BLaER1 (cell line): ENCODE measurements at regions not wholly inside any gene's neighbourhood (a gene's known extent, or its start where the extent isn't known, plus 50 kb on each side); places are given as distances from the start of the nearest gene placed in this dataset.

Source experiments
- H3K27ac ChIP-seq: shearing (Covaris generic); formaldehyde crosslinking; 2 replicates; pipeline ENCODE4 v1.8.1; 2022
- H3K27me3 ChIP-seq: shearing (Covaris generic); formaldehyde crosslinking; 2 replicates; pipeline ENCODE4 v1.8.1; 2022
- H3K36me3 ChIP-seq: shearing (Covaris generic); formaldehyde crosslinking; 2 replicates; pipeline ENCODE4 v1.8.1; 2022
- H3K4me1 ChIP-seq: shearing (Covaris generic); formaldehyde crosslinking; 2 replicates; pipeline ENCODE4 v1.8.1; 2022
- H3K4me2 ChIP-seq: shearing (Covaris generic); formaldehyde crosslinking; 2 replicates; pipeline ENCODE4 v1.8.1; 2022
- H3K4me3 ChIP-seq: shearing (Covaris generic); formaldehyde crosslinking; 2 replicates; pipeline ENCODE4 v1.8.1; 2022
- H3K9ac ChIP-seq: shearing (Covaris generic); formaldehyde crosslinking; 2 replicates; pipeline ENCODE4 v1.8.1; 2022
- H3K9me3 ChIP-seq: shearing (Covaris generic); formaldehyde crosslinking; 2 replicates; pipeline ENCODE4 v1.8.1; 2022
- H4K20me1 ChIP-seq: shearing (Covaris generic); formaldehyde crosslinking; 2 replicates; pipeline ENCODE4 v1.8.1; 2022
- Cebpa-rat ChIP-seq: shearing (Covaris generic); IDR thresholded peaks from 2 replicates; pipeline ENCODE4 v1.8.1; 2022

DNA sequence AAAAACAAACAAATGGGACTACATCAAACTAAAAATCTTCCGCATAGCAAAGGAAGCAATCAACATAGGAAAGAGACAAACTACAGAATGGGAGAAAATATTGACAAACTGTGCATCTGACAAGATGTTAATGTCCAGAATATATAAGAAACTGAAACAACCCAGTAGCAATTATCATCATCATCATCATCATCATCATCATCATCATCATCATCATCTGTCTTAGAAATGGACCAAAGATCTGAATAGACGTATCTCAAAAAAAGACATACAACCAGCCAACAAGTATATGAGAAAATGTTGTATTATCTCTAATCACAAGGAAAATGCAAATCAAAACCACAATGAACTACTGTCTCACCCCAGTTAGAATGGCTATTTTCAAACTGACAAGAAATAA is 173.9 kb downstream of the PRR20E start:
- TF ChIP-seq Cebpa-rat, result no peak
- Histone ChIP-seq H3K4me1 (no peaks in the 10 kb centered on the region), H3K27me3 (no peaks in the 10 kb centered on the region), H4K20me1 (no peaks in the 10 kb centered on the region), H3K36me3 (no peaks in the 10 kb centered on the region), H3K27ac (no peak overlapping the region), H3K9ac (no peak overlapping the region), H3K4me3 (no peak overlapping the region), H3K4me2 (no peak overlapping the region), H3K9me3 (no peaks in the 10 kb centered on the region)

- H3K4me3 ChIP-seq, result no peak overlapping the region
Measured at GRCh38 chr13:57345526-57345925, 178.5 kb downstream of the PRR20E start.

GRCh38 chr13:57346786-57347185 is 179.8 kb downstream of the PRR20E start:
- Histone ChIP-seq H3K27ac (no peak overlapping the region), H3K4me1 (no peaks in the 10 kb centered on the region), H4K20me1 (no peaks in the 10 kb centered on the region), H3K36me3 (no peaks in the 10 kb centered on the region), H3K9ac (no peak overlapping the region), H3K27me3 (no peaks in the 10 kb centered on the region), H3K4me3 (no peak overlapping the region), H3K9me3 (no peaks in the 10 kb centered on the region), H3K4me2 (no peak overlapping the region)
- no peak for TF ChIP-seq Cebpa-rat

More at GRCh38 chr13:57345526-57345925, 178.5 kb downstream of the PRR20E start:
- no peaks in the 10 kb centered on the region for H3K4me1 ChIP-seq
- H3K36me3 ChIP-seq, result no peaks in the 10 kb centered on the region
- H3K27ac ChIP-seq, result no peak overlapping the region
- H4K20me1 ChIP-seq, result no peaks in the 10 kb centered on the region
- H3K9ac ChIP-seq, result no peak overlapping the region
- H3K4me2 ChIP-seq, result no peak overlapping the region
- no peaks in the 10 kb centered on the region for H3K27me3 ChIP-seq
- TF ChIP-seq Cebpa-rat, result no peak
- H3K9me3 ChIP-seq, result no peaks in the 10 kb centered on the region

- Histone ChIP-seq H3K4me3 (no peak overlapping the region), H3K4me2 (no peak overlapping the region), H3K36me3 (no peaks in the 10 kb centered on the region), H3K9me3 (no peaks in the 10 kb centered on the region), H3K4me1 (no peaks in the 10 kb centered on the region), H4K20me1 (no peaks in the 10 kb centered on the region), H3K27ac (no peak overlapping the region), H3K27me3 (no peaks in the 10 kb centered on the region), H3K9ac (no peak overlapping the region)
- TF ChIP-seq Cebpa-rat, result no peak
Measured at GRCh38 chr13:57352114-57352513, 185.1 kb downstream of the PRR20E start.

DNA sequence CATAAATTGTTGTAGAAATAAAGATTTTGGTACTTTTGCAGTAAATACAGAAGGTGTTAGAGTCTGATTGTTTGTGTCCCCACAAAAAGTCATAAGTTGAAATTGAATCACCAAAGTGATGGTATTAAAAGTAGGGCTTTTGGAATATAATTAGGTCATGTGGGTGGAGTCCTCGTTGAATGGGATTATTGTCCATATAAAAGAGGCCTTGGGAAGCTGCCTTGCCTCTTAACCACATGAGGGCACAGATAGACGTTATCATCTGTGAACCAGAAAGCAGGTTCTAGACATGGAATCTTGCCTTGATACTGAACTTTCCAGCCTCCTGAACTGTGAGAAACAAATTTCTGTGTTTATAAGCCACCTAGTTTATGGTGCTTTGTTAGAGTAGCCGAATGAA is 186.8 kb downstream of the PRR20E start:
- no peak overlapping the region for H3K4me2 ChIP-seq
- H3K27me3 ChIP-seq, result no peaks in the 10 kb centered on the region
- H3K4me1 ChIP-seq, result no peaks in the 10 kb centered on the region
- H3K27ac ChIP-seq, result no peak overlapping the region
- TF ChIP-seq Cebpa-rat, result no peak
- no peaks in the 10 kb centered on the region for H4K20me1 ChIP-seq
- no peaks in the 10 kb centered on the region for H3K9me3 ChIP-seq
- H3K9ac ChIP-seq, result no peak overlapping the region
- no peaks in the 10 kb centered on the region for H3K36me3 ChIP-seq
- no peak overlapping the region for H3K4me3 ChIP-seq

GRCh38 chr13:57375876-57376275 is 208.9 kb downstream of the PRR20E start:
- Histone ChIP-seq H4K20me1 (no peaks in the 10 kb centered on the region), H3K4me2 (no peak overlapping the region), H3K4me1 (no peaks in the 10 kb centered on the region), H3K9me3 (no peaks in the 10 kb centered on the region), H3K36me3 (no peaks in the 10 kb centered on the region), H3K4me3 (no peak overlapping the region), H3K9ac (no peak overlapping the region), H3K27me3 (no peaks in the 10 kb centered on the region), H3K27ac (no peak overlapping the region)
- TF ChIP-seq Cebpa-rat, result no peak

- H3K36me3 ChIP-seq, result no peaks in the 10 kb centered on the region
- TF ChIP-seq Cebpa-rat, result no peak
- no peaks in the 10 kb centered on the region for H3K9me3 ChIP-seq
- peak overlapping the region; percentile 39 for H3K4me2 ChIP-seq
- H3K4me3 ChIP-seq, result no peak overlapping the region
- peaks cover 21% of the 10 kb centered on the region for H3K4me1 ChIP-seq
- H3K9ac ChIP-seq, result no peak overlapping the region
- H3K27ac ChIP-seq, result no peak overlapping the region
- no peaks in the 10 kb centered on the region for H4K20me1 ChIP-seq
- H3K27me3 ChIP-seq, result no peaks in the 10 kb centered on the region
Measured at GRCh38 chr13:57408312-57408711, 223.2 kb upstream of the PCDH17 start.

DNA sequence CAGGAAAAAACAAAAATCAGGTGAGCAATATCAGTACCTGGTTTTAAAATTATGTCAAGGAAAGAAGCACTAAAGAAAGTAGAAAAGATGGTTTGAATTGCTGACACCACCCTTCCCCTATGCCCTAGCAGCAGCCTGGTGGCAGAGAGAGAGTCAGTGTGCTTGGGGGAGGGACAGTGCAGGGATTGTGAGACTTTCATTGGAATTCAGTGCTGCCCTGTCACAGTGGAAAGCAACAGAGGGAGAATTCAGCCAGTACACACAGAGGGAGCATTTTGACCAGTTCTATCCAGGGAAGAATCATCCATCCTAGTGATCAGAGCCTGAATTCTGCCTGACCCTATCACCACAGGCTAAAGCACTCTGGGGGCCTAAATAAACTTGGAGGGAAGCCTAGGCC is 222.4 kb upstream of the PCDH17 start:
- H3K4me3 ChIP-seq, result no peak overlapping the region
- H3K9ac ChIP-seq, result no peak overlapping the region
- peaks cover 21% of the 10 kb centered on the region for H3K4me1 ChIP-seq
- H3K27ac ChIP-seq, result peak overlapping the region; percentile 5; the same call in 1 of the 2 replicates
- no peaks in the 10 kb centered on the region for H4K20me1 ChIP-seq
- H3K36me3 ChIP-seq, result no peaks in the 10 kb centered on the region
- no peak for TF ChIP-seq Cebpa-rat
- H3K27me3 ChIP-seq, result no peaks in the 10 kb centered on the region
- H3K9me3 ChIP-seq, result no peaks in the 10 kb centered on the region
- peak overlapping the region; percentile 39 for H3K4me2 ChIP-seq

- Histone ChIP-seq H3K27me3 (no peaks in the 10 kb centered on the region), H3K4me3 (no peak overlapping the region), H3K36me3 (no peaks in the 10 kb centered on the region), H3K9me3 (no peaks in the 10 kb centered on the region), H3K4me1 (peaks cover 21% of the 10 kb centered on the region), H3K4me2 (peak overlapping the region; percentile 39), H3K27ac (peak overlapping the region; percentile 5; the same call in 1 of the 2 replicates), H3K9ac (no peak overlapping the region), H4K20me1 (no peaks in the 10 kb centered on the region)
- TF ChIP-seq Cebpa-rat, result no peak
Measured at GRCh38 chr13:57409656-57410055, 221.9 kb upstream of the PCDH17 start.

DNA sequence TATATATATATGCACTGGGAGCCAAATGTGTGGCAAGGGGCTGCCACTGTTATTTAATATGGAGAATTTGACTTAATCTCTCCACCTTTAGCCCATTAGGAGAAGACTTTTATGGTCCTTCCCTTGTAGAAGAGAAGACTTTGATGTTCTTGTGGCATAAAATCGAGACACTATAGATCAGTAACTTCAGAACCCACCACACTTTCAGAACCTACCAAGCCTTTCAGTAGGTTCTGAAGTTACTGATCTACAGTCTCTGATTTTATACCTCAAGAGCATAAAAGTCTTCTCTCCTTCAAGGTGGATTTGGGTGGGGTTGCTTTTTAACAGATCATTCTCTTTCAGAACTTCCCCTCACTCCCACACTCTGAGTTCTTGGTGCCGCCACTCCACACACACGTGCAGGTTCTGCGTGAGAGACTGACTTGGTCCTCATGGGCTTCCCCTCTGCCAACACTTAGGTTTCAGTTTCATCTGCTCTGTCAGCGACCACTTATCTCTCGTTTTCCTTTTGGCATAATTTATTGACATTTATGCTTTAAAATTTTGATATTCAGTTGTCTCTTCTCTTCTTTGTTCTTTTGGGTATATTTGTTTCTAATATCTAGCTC is 213.4 kb upstream of the PCDH17 start:
- H3K36me3 ChIP-seq, result no peaks in the 10 kb centered on the region
- no peak overlapping the region for H3K9ac ChIP-seq
- H4K20me1 ChIP-seq, result no peaks in the 10 kb centered on the region
- no peak overlapping the region for H3K4me3 ChIP-seq
- H3K4me2 ChIP-seq, result no peak overlapping the region
- no peak overlapping the region for H3K27ac ChIP-seq
- TF ChIP-seq Cebpa-rat, result no peak
- no peaks in the 10 kb centered on the region for H3K27me3 ChIP-seq
- no peaks in the 10 kb centered on the region for H3K9me3 ChIP-seq
- no peaks in the 10 kb centered on the region for H3K4me1 ChIP-seq

GRCh38 chr13:57424379-57424778 is 207.2 kb upstream of the PCDH17 start:
- no peaks in the 10 kb centered on the region for H3K36me3 ChIP-seq
- H3K9me3 ChIP-seq, result no peaks in the 10 kb centered on the region
- no peaks in the 10 kb centered on the region for H3K27me3 ChIP-seq
- no peaks in the 10 kb centered on the region for H3K4me1 ChIP-seq
- no peak for TF ChIP-seq Cebpa-rat
- H3K4me2 ChIP-seq, result no peak overlapping the region
- H4K20me1 ChIP-seq, result no peaks in the 10 kb centered on the region
- no peak overlapping the region for H3K9ac ChIP-seq
- no peak overlapping the region for H3K27ac ChIP-seq
- H3K4me3 ChIP-seq, result no peak overlapping the region
